Prostate gland (tissue), 2 donors: ENCODE measurements at regions not wholly inside any gene's neighbourhood (a gene's known extent, or its start where the extent isn't known, plus 50 kb on each side); places are given as distances from the start of the nearest gene placed in this dataset.

Experiments used
- CTCF ChIP-seq, 4 experiments: fragments of 200-600 bp in 2 of 4; fragments of 450-650 bp in 2 of 4; sonication (generic) in 2 of 4; IDR thresholded peaks; 1 replicate in 3 of 4; 2 replicates in 1 of 4; pipeline ENCODE4 v1.5.1; 2016 to 2019; ENCODE audit warnings: antibody characterized with exemption in 4 of 4, mild to moderate bottlenecking in 2 of 4, moderate library complexity in 2 of 4
- POLR2A ChIP-seq: fragments of 450-650 bp; IDR thresholded peaks from one replicate; pipeline ENCODE4 v1.6.1; 2016; ENCODE audit warnings: antibody characterized with exemption, mild to moderate bottlenecking
- POLR2AphosphoS5 ChIP-seq: sonication (generic); formaldehyde crosslinking; IDR thresholded peaks from one replicate; pipeline ENCODE4 v1.6.1; 2017; ENCODE audit warnings: antibody characterized with exemption

GRCh38 chr1:95393434-95393833 is 159.4 kb downstream of the RWDD3 start:
- TF ChIP-seq CTCF (IDR thresholded peaks at IDR 0.05) (no peak), POLR2AphosphoS5 (no peak), POLR2A (no peak)
